Keratinocyte (primary cell): ENCODE measurements at regions not wholly inside any gene's neighbourhood (a gene's known extent, or its start where the extent isn't known, plus 50 kb on each side); places are given as distances from the start of the nearest gene placed in this dataset.

ENCODE experiments used
- CTCF ChIP-seq, 3 experiments: IDR thresholded peaks in 1 of 3; conservative IDR thresholded peaks in 1 of 3; optimal IDR thresholded peaks in 1 of 3; 2 replicates in 2 of 3; 3 replicates in 1 of 3; pipeline versions ENCODE3 to v1.5.1; 2011; ENCODE audit warnings: low read length in 3 of 3, mild to moderate bottlenecking in 3 of 3, moderate library complexity in 2 of 3, control low read depth in 1 of 3, inconsistent platforms in 1 of 3; ENCODE audit not compliant: insufficient read depth in 2 of 3; ENCODE audit errors: extremely low read depth in 1 of 3
- EZH2 ChIP-seq: IDR thresholded peaks from one replicate; pipeline ENCODE4 v1.6.1; 2012; ENCODE audit warnings: inconsistent platforms, mild to moderate bottlenecking, low read length, moderate library complexity

- TF ChIP-seq CTCF (optimal IDR thresholded peaks at IDR 0.05 in 1 of 3, IDR thresholded peaks at IDR 0.05 in 1 of 3, conservative IDR thresholded peaks at IDR 0.05 in 1 of 3; ENCODE audit: extremely low read depth in 1 of 3, insufficient read depth in 2 of 3, low read length in 3 of 3) = no peak
- TF ChIP-seq EZH2 = no peak
Observed at GRCh38 chr5:51832934-51833470, 449.8 kb downstream of the ISL1 start.
